ENCODE measurements at regions not wholly inside any gene's neighbourhood (a gene's known extent, or its start where the extent isn't known, plus 50 kb on each side); places are given as distances from the start of the nearest gene placed in this dataset.

GRCh38 chr2:22406625-22407024 is 978.4 kb upstream of the KLHL29 start:
- DNase-seq (ENCODE audit: extremely low spot score) = no peak
- TF ChIP-seq PKNOX1 (IDR thresholded peaks at IDR 0.05) = no peak
- no peak for TF ChIP-seq SUZ12 (IDR thresholded peaks at IDR 0.05)
- no peak for TF ChIP-seq TARDBP (IDR thresholded peaks at IDR 0.05)
- TF ChIP-seq SP1 (IDR thresholded peaks at IDR 0.05) = no peak
- TF ChIP-seq L3MBTL2 (conservative IDR thresholded peaks at IDR 0.05) = no peak
- TF ChIP-seq ZNF384 (IDR thresholded peaks at IDR 0.05) = no peak
- no peak for TF ChIP-seq BHLHE40 (IDR thresholded peaks at IDR 0.05; ENCODE audit: borderline replicate concordance)
- TF ChIP-seq ELF4 (IDR thresholded peaks at IDR 0.05) = no peak
- no peak for TF ChIP-seq CTBP1 (IDR thresholded peaks at IDR 0.05; ENCODE audit: borderline replicate concordance)
- no peak for TF ChIP-seq ARNT (IDR thresholded peaks at IDR 0.05)
- no peak for TF ChIP-seq FOXA1 (IDR thresholded peaks at IDR 0.05)
- ChIA-PET CTCF (no interaction called here), POLR2A (no interaction called here)

GRCh38 chr2:22420076-22420475 is 964.9 kb upstream of the KLHL29 start:
- DNase-seq (ENCODE audit: extremely low spot score) = no peak

GRCh38 chr2:22442051-22442450 is 942.9 kb upstream of the KLHL29 start:
- POLR2A ChIA-PET = no interaction called here
- TF ChIP-seq FOXK2 (IDR thresholded peaks at IDR 0.05) (no peak), CTBP1 (IDR thresholded peaks at IDR 0.05; ENCODE audit: borderline replicate concordance) (no peak), HDGF (IDR thresholded peaks at IDR 0.05; ENCODE audit: borderline replicate concordance) (no peak), ZNF384 (IDR thresholded peaks at IDR 0.05) (no peak), SUZ12 (IDR thresholded peaks at IDR 0.05) (no peak), L3MBTL2 (conservative IDR thresholded peaks at IDR 0.05) (no peak), PKNOX1 (IDR thresholded peaks at IDR 0.05) (no peak), BHLHE40 (IDR thresholded peaks at IDR 0.05; ENCODE audit: borderline replicate concordance) (no peak), ARNT (IDR thresholded peaks at IDR 0.05) (no peak), TARDBP (IDR thresholded peaks at IDR 0.05) (no peak)
- CTCF ChIA-PET = no interaction called here
- DNase-seq (ENCODE audit: extremely low spot score) = no peak

More at GRCh38 chr2:22420076-22420475, 964.9 kb upstream of the KLHL29 start:
- CTCF ChIA-PET = no interaction called here
- POLR2A ChIA-PET = no interaction called here
- no peak for TF ChIP-seq LEF1 (IDR thresholded peaks at IDR 0.05; ENCODE audit: borderline replicate concordance)
- no peak for TF ChIP-seq ARNT (IDR thresholded peaks at IDR 0.05)
- no peak for TF ChIP-seq FOXM1 (IDR thresholded peaks at IDR 0.05; ENCODE audit: borderline replicate concordance)
- no peak for TF ChIP-seq FOXA1 (IDR thresholded peaks at IDR 0.05)
- no peak for TF ChIP-seq BHLHE40 (IDR thresholded peaks at IDR 0.05; ENCODE audit: borderline replicate concordance)
- no peak for TF ChIP-seq PKNOX1 (IDR thresholded peaks at IDR 0.05)
- no peak for TF ChIP-seq HDGF (IDR thresholded peaks at IDR 0.05; ENCODE audit: borderline replicate concordance)
- no peak for TF ChIP-seq SUZ12 (IDR thresholded peaks at IDR 0.05)
- no peak for TF ChIP-seq L3MBTL2 (conservative IDR thresholded peaks at IDR 0.05)
- TF ChIP-seq CTBP1 (IDR thresholded peaks at IDR 0.05; ENCODE audit: borderline replicate concordance) = no peak
- TF ChIP-seq ELF4 (IDR thresholded peaks at IDR 0.05) = no peak
- TF ChIP-seq FOXK2 (IDR thresholded peaks at IDR 0.05) = no peak
- no peak for TF ChIP-seq ZNF384 (IDR thresholded peaks at IDR 0.05)
- no peak for TF ChIP-seq TARDBP (IDR thresholded peaks at IDR 0.05)

- no peak for TF ChIP-seq ELF4 (IDR thresholded peaks at IDR 0.05)
- no peak for TF ChIP-seq CTBP1 (IDR thresholded peaks at IDR 0.05; ENCODE audit: borderline replicate concordance)
- no peak for TF ChIP-seq BHLHE40 (IDR thresholded peaks at IDR 0.05; ENCODE audit: borderline replicate concordance)
- no peak for DNase-seq (ENCODE audit: extremely low spot score)
- ChIA-PET CTCF (no interaction called here), POLR2A (no interaction called here)
Observed at GRCh38 chr2:22444281-22444680, 940.7 kb upstream of the KLHL29 start.

GRCh38 chr2:22449696-22450095 is 935.3 kb upstream of the KLHL29 start:
- POLR2A ChIA-PET = no interaction called here
- CTCF ChIA-PET = no interaction called here
- no peak for DNase-seq (ENCODE audit: extremely low spot score)
- TF ChIP-seq BHLHE40 (IDR thresholded peaks at IDR 0.05; ENCODE audit: borderline replicate concordance) (no peak), ZNF384 (IDR thresholded peaks at IDR 0.05) (no peak), LEF1 (IDR thresholded peaks at IDR 0.05; ENCODE audit: borderline replicate concordance) (no peak), HDGF (IDR thresholded peaks at IDR 0.05; ENCODE audit: borderline replicate concordance) (no peak), CTBP1 (IDR thresholded peaks at IDR 0.05; ENCODE audit: borderline replicate concordance) (no peak), TARDBP (IDR thresholded peaks at IDR 0.05) (no peak), NFRKB (IDR thresholded peaks at IDR 0.05) (no peak), FOXM1 (IDR thresholded peaks at IDR 0.05; ENCODE audit: borderline replicate concordance) (no peak), PKNOX1 (IDR thresholded peaks at IDR 0.05) (no peak), FOXA1 (IDR thresholded peaks at IDR 0.05) (no peak), ELF4 (IDR thresholded peaks at IDR 0.05) (no peak), ARNT (IDR thresholded peaks at IDR 0.05) (no peak), FOXK2 (IDR thresholded peaks at IDR 0.05) (no peak), SP1 (IDR thresholded peaks at IDR 0.05) (no peak), SUZ12 (IDR thresholded peaks at IDR 0.05) (no peak), L3MBTL2 (conservative IDR thresholded peaks at IDR 0.05) (no peak)

GRCh38 chr2:22450831-22451230 is 934.1 kb upstream of the KLHL29 start:
- TF ChIP-seq FOXK2 (IDR thresholded peaks at IDR 0.05) (no peak), HDGF (IDR thresholded peaks at IDR 0.05; ENCODE audit: borderline replicate concordance) (no peak), NFRKB (IDR thresholded peaks at IDR 0.05) (no peak), SUZ12 (IDR thresholded peaks at IDR 0.05) (no peak), ELF4 (IDR thresholded peaks at IDR 0.05) (no peak)
- no peak for DNase-seq (ENCODE audit: extremely low spot score)
- ChIA-PET CTCF (no interaction called here), POLR2A (no interaction called here)
